Cardiac fibroblast (primary cell): ENCODE measurements at regions not wholly inside any gene's neighbourhood (a gene's known extent, or its start where the extent isn't known, plus 50 kb on each side); places are given as distances from the start of the nearest gene placed in this dataset.
"Not testable (repeated sequence)": the region's sequence is repeated elsewhere in the genome, so short reads cannot be mapped to it uniquely, and the experiment has no call there.

Experiments used
- DNase-seq, 2 donors: peaks; one replicate each; pipeline versions ENCODE4 v3.0.0 to v3.0.0-alpha.2; 2010; ENCODE audit warnings: low read depth in 2 of 2
- H3K4me3 ChIP-seq, 2 donors: replicated peaks in 1 of 2; 1 replicate in 1 of 2; 2 replicates in 1 of 2; pipeline ENCODE4 v1.5.1; 2011; ENCODE audit warnings: low read depth in 2 of 2, low read length in 2 of 2, mild to moderate bottlenecking in 2 of 2, moderate library complexity in 1 of 2
- CTCF ChIP-seq: IDR thresholded peaks from one replicate; pipeline ENCODE4 v1.5.1; 2011; ENCODE audit warnings: low read depth, mild to moderate bottlenecking, low read length, inconsistent platforms

GRCh38 chr2:58604096-58604495 lies 363.0 kb upstream of the FANCL start:
- DNase-seq = peak in 1 of 2 donors; percentile 64
- H3K4me3 ChIP-seq = no peak overlapping the region
- no peak for TF ChIP-seq CTCF

- peak in 1 of 2 donors; percentile 78 for DNase-seq
- H3K4me3 ChIP-seq = no peak overlapping the region
- TF ChIP-seq CTCF = no peak
Measured at GRCh38 chr2:58601017-58601416, 359.9 kb upstream of the FANCL start.

- DNase-seq = no peak
- no peak for TF ChIP-seq CTCF
- H3K4me3 ChIP-seq = no peak overlapping the region
Measured at GRCh38 chr2:58598171-58598570, 357.0 kb upstream of the FANCL start.

GRCh38 chr2:58595714-58596113 lies 354.6 kb upstream of the FANCL start:
- no peak for DNase-seq
- no peak for TF ChIP-seq CTCF

GRCh38 chr2:58594762-58595161 lies 353.6 kb upstream of the FANCL start:
- DNase-seq = no peak
- no peak for TF ChIP-seq CTCF
- no peak overlapping the region for H3K4me3 ChIP-seq

More at GRCh38 chr2:58595714-58596113, 354.6 kb upstream of the FANCL start:
- H3K4me3 ChIP-seq = no peak overlapping the region

- no peak overlapping the region for H3K4me3 ChIP-seq
- no peak for DNase-seq
- no peak for TF ChIP-seq CTCF
Measured at GRCh38 chr2:58594175-58594574, 353.1 kb upstream of the FANCL start.

- DNase-seq, H3K4me3 ChIP-seq: not testable (repeated sequence)
Measured at GRCh38 chr2:58586178-58586577, 345.1 kb upstream of the FANCL start.
